Adrenal gland (tissue), 9 donors: ENCODE measurements at regions not wholly inside any gene's neighbourhood (a gene's known extent, or its start where the extent isn't known, plus 50 kb on each side); places are given as distances from the start of the nearest gene placed in this dataset.

Source experiments
- DNase-seq, 7 donors: peaks; one replicate each; pipeline ENCODE4 v3.0.0-alpha.2; 2019 to 2020
- H3K27ac ChIP-seq, 5 donors: fragments of 200-600 bp; sonication (generic) in 4 of 5; 1 replicate in 3 of 5; 2 replicates in 2 of 5; pipeline versions ENCODE4 v1.5.1 to v1.8.0; 2016 to 2020; ENCODE audit warnings: mild to moderate bottlenecking in 1 of 5
- H3K27me3 ChIP-seq: fragments of 200-600 bp; 2 replicates; pipeline ENCODE4 v1.8.0; 2021
- H3K36me3 ChIP-seq, 2 donors: fragments of 200-600 bp; replicated peaks in 1 of 2; 1 replicate in 1 of 2; 2 replicates in 1 of 2; pipeline versions ENCODE4 v1.5.1 to v1.8.0; 2018 to 2022
- H3K4me1 ChIP-seq, 2 donors: fragments of 200-600 bp; replicated peaks in 1 of 2; 1 replicate in 1 of 2; 2 replicates in 1 of 2; pipeline versions ENCODE4 v1.5.1 to v1.8.0; 2018 to 2021
- H3K4me3 ChIP-seq, 4 donors: fragments of 200-600 bp; sonication (generic) in 3 of 4; one replicate each; pipeline ENCODE4 v1.5.1; 2016 to 2018
- H3K9me3 ChIP-seq, 3 donors: fragments of 200-600 bp; sonication (generic) in 1 of 3; replicated peaks in 1 of 3; 1 replicate in 2 of 3; 2 replicates in 1 of 3; pipeline versions ENCODE4 v1.5.1 to v1.8.0; 2016 to 2021
- CTCF ChIP-seq, 6 experiments: fragments of 450-650 bp in 4 of 6; fragments of 200-600 bp in 2 of 6; sonication (generic) in 1 of 6; IDR thresholded peaks; 1 replicate in 5 of 6; 2 replicates in 1 of 6; pipeline versions ENCODE4 v1.5.1 to v1.8.0; 2016 to 2021; ENCODE audit warnings: antibody characterized with exemption in 6 of 6, mild to moderate bottlenecking in 2 of 6, moderate library complexity in 1 of 6
- POLR2A ChIP-seq, 2 donors: fragments of 450-650 bp; IDR thresholded peaks; one replicate each; pipeline ENCODE4 v1.6.1; 2017; ENCODE audit warnings: antibody characterized with exemption in 2 of 2, mild to moderate bottlenecking in 2 of 2, moderate library complexity in 1 of 2
- WGBS, 4 donors: extraction: QIAGEN DNeasy Blood & Tissue Kit in 2 of 4; methylation state at CpG; one replicate each; pipeline versions ENCODE4 v1.1.5 to v1.1.7; 2013 to 2017; 5-methylcytosine and 5-hydroxymethylcytosine counted together
- intact Hi-C, 2 donors: fragments of 100-400 bp; cut with DNase I; formaldehyde crosslinking; loops; one replicate each; pipeline versions ENCODE4 v1.14.1 to v1.15.0; 2022 to 2023
- donor health status: healthy with polysubstance abuse.
- donor health status: Bipolar disorder and iron deficiency.
- donor health status: DM: yes; HTN: yes; CAD: no.
- donor health status: DM: no; HTN: no; CAD: no.
- donor health status: DM: no; HTN: no; CAD: no.

GRCh38 chr18:44054514-44054913, 626.2 kb upstream of the SETBP1 start:
- DNase-seq, result no peak
- WGBS, 4 donors, result 29 to 59% (median 58%) methylated on average over 1 of the region's 1 CpG
- intact Hi-C loops, result no loop called here
- H3K4me1 ChIP-seq, result no peaks in the 10 kb centered on the region
- H3K27ac ChIP-seq, result no peak overlapping the region
- TF ChIP-seq POLR2A (IDR thresholded peaks at IDR 0.05), result no peak
- TF ChIP-seq CTCF (IDR thresholded peaks at IDR 0.05), result no peak
- no peak overlapping the region for H3K4me3 ChIP-seq
- H3K27me3 ChIP-seq, result no peaks in the 10 kb centered on the region
- no peaks in the 10 kb centered on the region for H3K9me3 ChIP-seq
- H3K36me3 ChIP-seq, result no peaks in the 10 kb centered on the region

- no peaks in the 10 kb centered on the region for H3K36me3 ChIP-seq
- WGBS, 4 donors, result 75 to 93% (median 86%) methylated on average over 2 to 3 of the region's 3 CpGs
- H3K27ac ChIP-seq, result no peak overlapping the region
- no peaks in the 10 kb centered on the region for H3K9me3 ChIP-seq
- DNase-seq, result no peak
- no peak overlapping the region for H3K4me3 ChIP-seq
- no peaks in the 10 kb centered on the region for H3K4me1 ChIP-seq
- no peaks in the 10 kb centered on the region for H3K27me3 ChIP-seq
- intact Hi-C loops, result no loop called here
- no peak for TF ChIP-seq CTCF (IDR thresholded peaks at IDR 0.05)
- TF ChIP-seq POLR2A (IDR thresholded peaks at IDR 0.05), result no peak
These were observed 620.5 kb upstream of the SETBP1 start for GRCh38 chr18:44060197-44060596.

GRCh38 chr18:44061438-44061837, 619.2 kb upstream of the SETBP1 start:
- Histone ChIP-seq H3K27ac (no peak overlapping the region), H3K9me3 (no peaks in the 10 kb centered on the region), H3K4me1 (no peaks in the 10 kb centered on the region), H3K4me3 (no peak overlapping the region), H3K36me3 (no peaks in the 10 kb centered on the region), H3K27me3 (no peaks in the 10 kb centered on the region)
- no peak for DNase-seq
- no peak for TF ChIP-seq CTCF (IDR thresholded peaks at IDR 0.05)
- no peak for TF ChIP-seq POLR2A (IDR thresholded peaks at IDR 0.05)
- WGBS, 4 donors, result 91 to 100% (median 96%) methylated on average over 3 to 7 of the region's 7 CpGs
- intact Hi-C loops, result no loop called here

GRCh38 chr18:44062345-44062744, 618.3 kb upstream of the SETBP1 start:
- Histone ChIP-seq H3K9me3 (no peaks in the 10 kb centered on the region), H3K27me3 (no peaks in the 10 kb centered on the region)
- WGBS, 4 donors, result 86 to 94% (median 88%) methylated on average over 4 of the region's 4 CpGs

More at GRCh38 chr18:44062345-44062744, 618.3 kb upstream of the SETBP1 start:
- Histone ChIP-seq H3K4me3 (no peak overlapping the region), H3K4me1 (no peaks in the 10 kb centered on the region), H3K36me3 (no peaks in the 10 kb centered on the region), H3K27ac (no peak overlapping the region)
- intact Hi-C loops, result no loop called here
- TF ChIP-seq CTCF (IDR thresholded peaks at IDR 0.05) (no peak), POLR2A (IDR thresholded peaks at IDR 0.05) (no peak)
- no peak for DNase-seq
